ENCODE measurements at regions not wholly inside any gene's neighbourhood (a gene's known extent, or its start where the extent isn't known, plus 50 kb on each side); places are given as distances from the start of the nearest gene placed in this dataset.

DNA sequence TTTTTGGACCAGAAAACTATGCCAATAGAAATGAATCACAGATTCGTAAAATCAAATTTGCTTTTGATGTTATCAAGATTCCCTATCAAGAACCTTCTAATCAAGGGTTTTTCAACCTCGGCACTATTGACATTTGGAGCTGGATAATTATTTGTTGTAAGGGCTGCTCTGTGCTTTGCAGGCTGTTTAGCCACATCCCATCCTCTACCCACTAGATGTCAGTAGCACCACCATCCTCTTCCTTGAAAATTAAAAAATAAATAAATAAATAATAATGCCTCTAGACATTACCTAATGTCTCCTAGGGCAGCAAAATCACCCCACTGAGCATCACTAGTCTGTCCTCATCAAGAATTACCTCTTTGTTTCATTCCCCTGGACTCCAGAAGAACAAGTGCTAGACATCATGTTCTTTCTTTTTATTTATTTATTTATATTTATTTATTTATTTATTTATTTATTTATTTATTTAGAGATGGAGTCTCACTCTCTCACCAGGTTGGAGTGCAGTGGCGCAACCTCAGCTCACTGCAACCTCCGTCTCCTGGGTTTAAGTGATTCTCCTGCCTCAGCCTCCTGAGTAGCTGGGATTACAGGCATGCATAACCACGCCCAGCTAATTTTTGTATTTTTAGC, 744.7 kb downstream of the KCNA4 start:
- DNase-seq: no peak
- Histone ChIP-seq H3K27me3 (ENCODE audit: insufficient read depth, low read depth, severe bottlenecking) (no peaks in the 10 kb centered on the region), H3K4me3 (ENCODE audit: low read depth, low read length) (no peak overlapping the region), H3K27ac (no peak overlapping the region), H3K36me3 (no peaks in the 10 kb centered on the region), H3K9me3 (ENCODE audit: severe bottlenecking) (no peaks in the 10 kb centered on the region)
- TF ChIP-seq, protein P1, sequence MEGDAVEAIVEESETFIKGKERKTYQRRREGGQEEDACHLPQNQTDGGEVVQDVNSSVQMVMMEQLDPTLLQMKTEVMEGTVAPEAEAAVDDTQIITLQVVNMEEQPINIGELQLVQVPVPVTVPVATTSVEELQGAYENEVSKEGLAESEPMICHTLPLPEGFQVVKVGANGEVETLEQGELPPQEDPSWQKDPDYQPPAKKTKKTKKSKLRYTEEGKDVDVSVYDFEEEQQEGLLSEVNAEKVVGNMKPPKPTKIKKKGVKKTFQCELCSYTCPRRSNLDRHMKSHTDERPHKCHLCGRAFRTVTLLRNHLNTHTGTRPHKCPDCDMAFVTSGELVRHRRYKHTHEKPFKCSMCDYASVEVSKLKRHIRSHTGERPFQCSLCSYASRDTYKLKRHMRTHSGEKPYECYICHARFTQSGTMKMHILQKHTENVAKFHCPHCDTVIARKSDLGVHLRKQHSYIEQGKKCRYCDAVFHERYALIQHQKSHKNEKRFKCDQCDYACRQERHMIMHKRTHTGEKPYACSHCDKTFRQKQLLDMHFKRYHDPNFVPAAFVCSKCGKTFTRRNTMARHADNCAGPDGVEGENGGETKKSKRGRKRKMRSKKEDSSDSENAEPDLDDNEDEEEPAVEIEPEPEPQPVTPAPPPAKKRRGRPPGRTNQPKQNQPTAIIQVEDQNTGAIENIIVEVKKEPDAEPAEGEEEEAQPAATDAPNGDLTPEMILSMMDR (IDR thresholded peaks at IDR 0.05; ENCODE audit: low read depth, low read length): 0 out of 2 replicates have a peak, but pooled peaks have one; percentile 26

DNA sequence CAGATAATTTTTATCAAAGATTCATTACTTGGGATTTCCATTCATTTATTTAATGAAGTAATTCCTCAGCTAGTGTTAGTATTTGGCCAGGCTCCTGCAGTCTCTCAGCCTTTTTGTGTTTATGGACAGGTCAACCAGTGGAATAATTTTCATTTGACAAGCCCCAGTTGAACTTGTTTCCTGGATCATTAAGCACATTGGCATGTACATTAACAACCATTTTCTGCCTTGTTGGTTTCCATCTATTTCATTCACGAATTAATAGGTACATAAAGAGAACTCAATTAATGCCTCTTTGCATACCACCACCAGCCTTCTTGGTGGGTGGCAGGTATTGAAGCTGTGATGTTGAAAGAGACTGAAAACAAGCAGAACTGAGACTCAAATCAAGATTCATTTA, 745.2 kb downstream of the KCNA4 start:
- Histone ChIP-seq H3K27ac (no peak overlapping the region), H3K9me3 (ENCODE audit: severe bottlenecking) (no peaks in the 10 kb centered on the region), H3K36me3 (no peaks in the 10 kb centered on the region), H3K27me3 (ENCODE audit: insufficient read depth, low read depth, severe bottlenecking) (no peaks in the 10 kb centered on the region), H3K4me3 (ENCODE audit: low read depth, low read length) (no peak overlapping the region)
- DNase-seq: no peak
- TF ChIP-seq, protein P1 (IDR thresholded peaks at IDR 0.05; ENCODE audit: low read depth, low read length): no peak

DNA sequence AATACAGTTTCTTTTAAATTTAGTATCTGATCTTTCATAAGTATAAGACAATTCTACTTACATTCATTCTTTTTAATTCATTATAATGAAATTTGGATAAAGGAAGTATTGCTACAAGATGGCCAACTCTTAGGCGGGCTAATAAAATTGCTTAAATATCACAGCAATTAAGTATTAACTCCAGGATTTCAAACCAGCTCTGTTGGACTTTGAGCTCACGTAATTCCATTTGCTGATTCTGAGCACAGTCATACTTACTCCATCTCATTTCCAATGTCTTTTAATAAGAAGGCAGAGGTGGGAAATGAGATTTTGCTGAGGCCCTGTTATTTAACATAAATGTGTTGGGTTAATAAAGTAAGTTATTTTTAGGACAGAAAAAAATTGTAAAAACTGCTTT, 748.1 kb downstream of the KCNA4 start:
- H3K9me3 ChIP-seq (ENCODE audit: severe bottlenecking): no peaks in the 10 kb centered on the region
- no peaks in the 10 kb centered on the region for H3K27me3 ChIP-seq (ENCODE audit: insufficient read depth, low read depth, severe bottlenecking)
- no peaks in the 10 kb centered on the region for H3K36me3 ChIP-seq
- H3K4me3 ChIP-seq (ENCODE audit: low read depth, low read length): no peak overlapping the region
- DNase-seq: no peak
- TF ChIP-seq, protein P1 (IDR thresholded peaks at IDR 0.05; ENCODE audit: low read depth, low read length): no peak
- peak overlapping the region; percentile 89 for H3K27ac ChIP-seq

DNA sequence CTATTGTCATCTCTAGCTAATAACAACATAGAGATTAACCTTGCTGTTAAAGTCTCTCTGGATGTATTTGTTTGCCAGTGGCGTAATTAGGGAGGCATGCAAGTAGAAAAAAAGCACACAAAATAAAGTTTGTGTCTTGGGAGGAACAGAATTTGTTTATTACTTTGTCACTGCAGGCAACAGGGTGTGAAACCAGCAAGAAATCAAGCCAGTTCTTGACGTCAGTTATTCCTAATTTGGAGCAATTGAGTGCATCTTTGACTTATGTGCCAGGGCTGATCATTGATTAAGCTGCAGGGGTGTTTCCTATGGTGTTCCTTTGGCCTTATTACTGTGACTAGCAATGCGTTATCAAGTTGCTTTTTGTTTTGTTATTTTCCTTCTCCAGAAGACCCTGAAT, 751.0 kb downstream of the KCNA4 start:
- Histone ChIP-seq H3K27me3 (ENCODE audit: insufficient read depth, low read depth, severe bottlenecking) (no peaks in the 10 kb centered on the region), H3K9me3 (ENCODE audit: severe bottlenecking) (no peaks in the 10 kb centered on the region), H3K4me3 (ENCODE audit: low read depth, low read length) (no peak overlapping the region), H3K36me3 (no peaks in the 10 kb centered on the region), H3K27ac (no peak overlapping the region)
- TF ChIP-seq, protein P1 (IDR thresholded peaks at IDR 0.05; ENCODE audit: low read depth, low read length): no peak
- no peak for DNase-seq

DNA sequence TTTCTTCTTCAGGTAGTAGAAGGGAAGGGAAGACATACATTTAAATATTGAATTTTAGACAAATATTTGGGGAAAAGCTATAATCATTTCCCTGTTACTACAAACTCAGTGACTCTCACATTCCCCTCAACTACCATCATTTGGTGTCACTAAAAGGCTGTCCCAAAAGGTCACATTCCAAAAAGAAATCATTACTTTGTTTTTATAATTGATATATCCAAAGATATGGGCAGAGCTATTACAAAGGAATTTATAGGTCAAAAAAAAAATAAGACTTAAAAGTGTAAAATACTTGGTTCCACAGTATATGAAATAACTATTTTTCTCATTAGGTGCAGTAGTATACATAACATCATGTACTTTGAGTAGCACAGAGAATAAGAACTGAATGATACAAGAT, 751.4 kb downstream of the KCNA4 start:
- no peak overlapping the region for H3K4me3 ChIP-seq (ENCODE audit: low read depth, low read length)
- TF ChIP-seq, protein P1 (IDR thresholded peaks at IDR 0.05; ENCODE audit: low read depth, low read length): no peak
- no peaks in the 10 kb centered on the region for H3K27me3 ChIP-seq (ENCODE audit: insufficient read depth, low read depth, severe bottlenecking)
- no peak for DNase-seq
- no peaks in the 10 kb centered on the region for H3K36me3 ChIP-seq
- no peaks in the 10 kb centered on the region for H3K9me3 ChIP-seq (ENCODE audit: severe bottlenecking)
- no peak overlapping the region for H3K27ac ChIP-seq
